Parathyroid adenoma (tissue), 2 donors: ENCODE measurements at regions not wholly inside any gene's neighbourhood (a gene's known extent, or its start where the extent isn't known, plus 50 kb on each side); places are given as distances from the start of the nearest gene placed in this dataset.

Experiments used
- H2AFZ ChIP-seq: fragments of 300-600 bp; sonication (generic); one replicate; pipeline ENCODE4 v1.7.0; 2017; ENCODE audit warnings: antibody characterized with exemption, mild to moderate bottlenecking
- H3K27ac ChIP-seq: fragments of 300-600 bp; sonication (generic); one replicate; pipeline ENCODE4 v1.7.0; 2017
- H3K27me3 ChIP-seq: fragments of 300-600 bp; sonication (generic); one replicate; pipeline ENCODE4 v1.7.0; 2017; ENCODE audit warnings: low read length; ENCODE audit not compliant: control insufficient read depth, insufficient read depth
- H3K36me3 ChIP-seq: fragments of 300-600 bp; sonication (generic); one replicate; pipeline ENCODE4 v1.7.0; 2017; ENCODE audit warnings: low read length; ENCODE audit not compliant: control insufficient read depth, insufficient read depth
- H3K4me1 ChIP-seq: fragments of 300-600 bp; sonication (generic); one replicate; pipeline ENCODE4 v1.7.0; 2017; ENCODE audit warnings: control low read depth
- H3K4me2 ChIP-seq: fragments of 300-600 bp; sonication (generic); one replicate; pipeline ENCODE4 v1.7.0; 2017; ENCODE audit warnings: low read length
- H3K4me3 ChIP-seq: fragments of 300-600 bp; sonication (generic); one replicate; pipeline ENCODE4 v1.7.0; 2017; ENCODE audit warnings: low read depth, low read length
- H3K79me2 ChIP-seq: fragments of 300-600 bp; sonication (generic); one replicate; pipeline ENCODE4 v1.7.0; 2017; ENCODE audit warnings: control low read depth
- H3K9ac ChIP-seq: fragments of 300-600 bp; sonication (generic); one replicate; pipeline ENCODE4 v1.7.0; 2017; ENCODE audit warnings: mild to moderate bottlenecking
- H3K9me3 ChIP-seq: fragments of 300-600 bp; sonication (generic); one replicate; pipeline ENCODE4 v1.7.0; 2017; ENCODE audit warnings: low read length; ENCODE audit not compliant: control insufficient read depth
- TF ChIP-seq, protein P1 (sequence below): fragments of 300-600 bp; sonication (generic); IDR thresholded peaks from one replicate; pipeline ENCODE4 v1.7.0; 2017; ENCODE audit warnings: antibody characterized with exemption, mild to moderate bottlenecking
- donor health status: primary hyperparathyroidism.

DNA sequence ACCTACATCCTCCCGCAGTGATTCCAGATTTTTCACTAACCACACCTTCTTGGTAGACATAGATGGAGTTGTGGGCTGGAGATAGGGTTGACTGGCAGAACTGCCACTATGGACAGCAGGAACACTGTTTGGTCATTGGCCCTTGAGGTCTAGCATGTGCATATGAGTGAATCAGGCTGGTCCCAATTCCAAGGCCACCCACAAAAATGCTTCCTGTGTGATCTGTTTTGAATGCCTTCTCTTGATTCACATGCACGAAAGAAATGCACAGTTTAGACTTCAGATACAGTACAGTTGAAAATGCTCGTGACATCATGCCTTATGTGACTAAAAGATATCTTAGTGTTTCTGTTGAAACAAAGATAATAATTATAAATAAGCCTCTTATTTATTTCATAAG lies 285.8 kb upstream of the SEMA6D start:
- no peaks in the 10 kb centered on the region for H3K79me2 ChIP-seq
- no peaks in the 10 kb centered on the region for H3K9me3 ChIP-seq
- no peak overlapping the region for H2AFZ ChIP-seq
- H3K27me3 ChIP-seq, result no peaks in the 10 kb centered on the region
- H3K36me3 ChIP-seq, result no peaks in the 10 kb centered on the region
- TF ChIP-seq, protein P1, sequence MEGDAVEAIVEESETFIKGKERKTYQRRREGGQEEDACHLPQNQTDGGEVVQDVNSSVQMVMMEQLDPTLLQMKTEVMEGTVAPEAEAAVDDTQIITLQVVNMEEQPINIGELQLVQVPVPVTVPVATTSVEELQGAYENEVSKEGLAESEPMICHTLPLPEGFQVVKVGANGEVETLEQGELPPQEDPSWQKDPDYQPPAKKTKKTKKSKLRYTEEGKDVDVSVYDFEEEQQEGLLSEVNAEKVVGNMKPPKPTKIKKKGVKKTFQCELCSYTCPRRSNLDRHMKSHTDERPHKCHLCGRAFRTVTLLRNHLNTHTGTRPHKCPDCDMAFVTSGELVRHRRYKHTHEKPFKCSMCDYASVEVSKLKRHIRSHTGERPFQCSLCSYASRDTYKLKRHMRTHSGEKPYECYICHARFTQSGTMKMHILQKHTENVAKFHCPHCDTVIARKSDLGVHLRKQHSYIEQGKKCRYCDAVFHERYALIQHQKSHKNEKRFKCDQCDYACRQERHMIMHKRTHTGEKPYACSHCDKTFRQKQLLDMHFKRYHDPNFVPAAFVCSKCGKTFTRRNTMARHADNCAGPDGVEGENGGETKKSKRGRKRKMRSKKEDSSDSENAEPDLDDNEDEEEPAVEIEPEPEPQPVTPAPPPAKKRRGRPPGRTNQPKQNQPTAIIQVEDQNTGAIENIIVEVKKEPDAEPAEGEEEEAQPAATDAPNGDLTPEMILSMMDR, result no peak
- no peak overlapping the region for H3K4me2 ChIP-seq
- H3K9ac ChIP-seq, result no peak overlapping the region
- H3K4me1 ChIP-seq, result no peaks in the 10 kb centered on the region
- H3K27ac ChIP-seq, result no peak overlapping the region
- no peak overlapping the region for H3K4me3 ChIP-seq

DNA sequence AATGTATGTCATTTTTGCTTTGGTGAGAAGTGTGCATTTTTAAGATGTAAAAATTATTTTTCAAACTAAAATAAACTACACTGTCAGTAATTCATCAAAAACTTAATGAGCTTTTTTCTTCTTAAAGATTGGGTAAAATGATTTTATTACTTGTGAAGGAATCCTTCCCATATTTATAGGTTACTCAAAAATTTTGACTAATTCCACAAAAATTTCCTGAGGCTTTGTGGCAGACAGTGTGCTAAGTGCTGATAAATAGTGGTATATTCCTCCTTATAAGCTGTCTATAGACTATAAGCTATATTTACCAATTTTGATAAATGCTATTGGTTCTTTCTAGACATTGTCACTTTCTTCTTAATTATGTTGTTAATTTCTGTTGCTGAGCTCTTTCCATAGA lies 284.5 kb upstream of the SEMA6D start:
- Histone ChIP-seq H3K79me2 (no peaks in the 10 kb centered on the region), H3K4me1 (no peaks in the 10 kb centered on the region), H3K27ac (no peak overlapping the region), H3K4me3 (no peak overlapping the region), H2AFZ (no peak overlapping the region), H3K9me3 (no peaks in the 10 kb centered on the region), H3K4me2 (no peak overlapping the region), H3K9ac (no peak overlapping the region), H3K36me3 (no peaks in the 10 kb centered on the region), H3K27me3 (no peaks in the 10 kb centered on the region)
- TF ChIP-seq, protein P1, result no peak

DNA sequence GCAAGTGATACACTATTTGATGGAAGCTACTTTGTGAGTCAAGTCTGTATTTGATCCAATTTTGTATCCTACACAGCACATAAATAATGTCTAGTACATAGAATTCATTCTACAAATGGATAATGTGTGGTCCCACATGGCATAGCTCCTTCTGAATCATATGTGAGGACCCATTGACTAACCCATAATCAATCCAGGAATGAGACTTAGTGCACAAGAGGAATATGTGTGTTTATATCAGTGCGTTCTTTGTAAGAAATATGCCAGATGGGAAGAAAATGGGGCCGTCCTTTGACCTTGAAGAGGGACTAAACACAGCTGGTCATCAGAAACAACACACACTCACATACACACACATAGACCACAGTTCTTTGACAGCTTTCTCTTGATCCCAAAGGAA lies 282.7 kb upstream of the SEMA6D start:
- Histone ChIP-seq H3K9me3 (no peaks in the 10 kb centered on the region), H2AFZ (no peak overlapping the region), H3K36me3 (no peaks in the 10 kb centered on the region), H3K9ac (no peak overlapping the region), H3K4me2 (no peak overlapping the region), H3K4me3 (no peak overlapping the region), H3K27me3 (no peaks in the 10 kb centered on the region), H3K79me2 (no peaks in the 10 kb centered on the region), H3K4me1 (no peaks in the 10 kb centered on the region), H3K27ac (no peak overlapping the region)
- TF ChIP-seq, protein P1, result no peak

DNA sequence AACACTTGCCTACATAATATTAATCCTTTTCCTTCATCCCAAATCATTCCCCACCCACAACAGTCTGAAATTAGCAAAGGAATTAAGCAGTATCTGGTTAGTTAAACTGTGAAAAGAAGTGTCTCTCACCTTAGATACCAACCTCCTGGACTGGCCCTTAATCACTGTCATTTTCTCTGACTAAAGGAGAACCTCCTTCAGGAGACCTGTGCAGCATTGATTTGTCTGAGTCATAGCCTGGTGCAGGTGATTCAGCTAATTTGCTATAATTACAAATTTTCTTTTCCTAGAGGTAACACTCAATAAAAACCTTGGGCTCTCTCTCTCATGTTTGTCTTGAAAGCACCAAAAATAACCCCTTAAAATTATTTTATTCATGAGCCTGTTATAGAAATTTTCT lies 279.8 kb upstream of the SEMA6D start:
- H3K27ac ChIP-seq, result no peak overlapping the region
- no peaks in the 10 kb centered on the region for H3K9me3 ChIP-seq
- no peak overlapping the region for H3K9ac ChIP-seq
- H3K4me3 ChIP-seq, result no peak overlapping the region
- no peak overlapping the region for H3K4me2 ChIP-seq
- TF ChIP-seq, protein P1, result no peak
- no peaks in the 10 kb centered on the region for H3K27me3 ChIP-seq
- H3K36me3 ChIP-seq, result no peaks in the 10 kb centered on the region
- no peaks in the 10 kb centered on the region for H3K79me2 ChIP-seq
- no peaks in the 10 kb centered on the region for H3K4me1 ChIP-seq
- no peak overlapping the region for H2AFZ ChIP-seq
